Loucy (cell line): ENCODE measurements at regions not wholly inside any gene's neighbourhood (a gene's known extent, or its start where the extent isn't known, plus 50 kb on each side); places are given as distances from the start of the nearest gene placed in this dataset.

Experiments used
- CTCF ChIP-seq: fragments of 200-600 bp; sonication (generic); conservative IDR thresholded peaks from 2 replicates; pipeline ENCODE4 v1.5.1; 2014; ENCODE audit warnings: mild to moderate bottlenecking, antibody characterized with exemption, low read length
- EZH2phosphoT487 ChIP-seq: fragments of 200-600 bp; IDR thresholded peaks from 2 replicates; pipeline ENCODE4 v1.6.1; 2018; ENCODE audit warnings: antibody characterized with exemption, mild to moderate bottlenecking, moderate library complexity, borderline replicate concordance

GRCh38 chr5:110085826-110086225 lies 396.1 kb downstream of the MAN2A1 start:
- no peak for TF ChIP-seq CTCF
- TF ChIP-seq EZH2phosphoT487, result no peak
